AML-193 (cell line): ENCODE measurements at regions not wholly inside any gene's neighbourhood (a gene's known extent, or its start where the extent isn't known, plus 50 kb on each side); places are given as distances from the start of the nearest gene placed in this dataset.

ENCODE experiments used
- DNase-seq, 2 experiments: peaks; one replicate each; lab custom pipeline; 2025; lab: John Stamatoyannopoulos, UW

GRCh38 chr1:73644198-73644597 is 553.8 kb downstream of the LRRIQ3 start:
- no peak for DNase-seq

- DNase-seq: no peak
Measured at GRCh38 chr1:73639494-73639893, 558.5 kb downstream of the LRRIQ3 start.

DNA sequence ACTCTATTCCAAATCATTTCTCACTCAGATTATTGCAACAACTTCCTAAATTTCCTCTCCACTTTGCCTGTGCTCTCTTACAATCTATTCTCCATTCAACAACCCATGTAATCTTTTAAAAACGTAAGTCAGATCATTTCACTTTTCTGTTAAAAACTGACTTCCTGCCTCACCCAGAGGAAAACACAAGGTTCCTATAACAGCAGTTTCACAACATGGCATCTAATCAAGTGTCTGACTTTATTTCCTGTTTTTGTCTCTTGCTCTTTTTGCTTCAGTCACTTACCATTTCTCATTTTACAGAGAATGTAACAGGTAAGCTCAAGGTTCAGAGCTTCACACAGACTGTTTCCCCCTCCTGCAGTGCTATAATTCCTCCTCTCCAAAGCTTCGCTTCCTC is 560.7 kb downstream of the LRRIQ3 start:
- DNase-seq: peak; percentile 5 to 29

- no peak for DNase-seq
Measured at GRCh38 chr1:73635021-73635420, 563.0 kb downstream of the LRRIQ3 start.

DNA sequence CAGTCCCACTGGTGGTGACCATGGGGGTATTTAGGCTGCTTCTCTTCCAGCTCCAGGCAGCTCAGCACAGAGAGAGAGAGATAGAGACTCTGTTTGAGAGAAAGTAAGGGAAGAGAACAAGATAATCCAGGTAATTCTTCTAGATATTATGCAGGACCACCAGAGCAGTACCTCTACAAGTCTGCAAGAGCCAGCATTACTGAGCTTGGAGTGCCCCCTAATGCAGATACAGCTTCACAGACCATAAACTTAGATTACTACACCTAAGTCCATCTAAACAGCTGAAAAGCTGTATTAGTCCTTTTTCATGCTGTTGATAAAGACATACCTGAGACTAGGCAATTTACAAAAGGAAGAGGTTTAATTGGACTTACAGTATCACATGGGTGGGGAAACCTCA is 570.3 kb downstream of the LRRIQ3 start:
- DNase-seq: no peak

DNA sequence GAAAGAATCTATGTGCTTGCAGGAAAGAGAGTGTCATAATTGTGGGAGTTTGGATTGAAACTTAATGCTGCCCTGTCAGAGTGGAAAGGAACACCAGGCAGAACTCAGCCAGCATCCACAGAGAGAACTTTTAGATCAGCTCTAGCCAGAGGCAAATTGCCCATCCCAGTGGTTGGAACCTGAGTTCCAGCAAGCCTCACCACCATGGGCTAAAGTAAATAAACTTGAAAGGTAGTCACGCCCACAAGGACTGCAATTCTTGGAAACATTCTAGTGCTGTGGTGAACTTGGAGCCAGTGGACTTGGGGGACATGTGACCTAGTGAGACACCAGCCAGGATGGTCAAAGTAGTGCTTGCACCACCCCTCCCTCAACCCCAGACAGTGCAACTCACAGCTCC is 571.6 kb downstream of the LRRIQ3 start:
- DNase-seq: no peak

DNA sequence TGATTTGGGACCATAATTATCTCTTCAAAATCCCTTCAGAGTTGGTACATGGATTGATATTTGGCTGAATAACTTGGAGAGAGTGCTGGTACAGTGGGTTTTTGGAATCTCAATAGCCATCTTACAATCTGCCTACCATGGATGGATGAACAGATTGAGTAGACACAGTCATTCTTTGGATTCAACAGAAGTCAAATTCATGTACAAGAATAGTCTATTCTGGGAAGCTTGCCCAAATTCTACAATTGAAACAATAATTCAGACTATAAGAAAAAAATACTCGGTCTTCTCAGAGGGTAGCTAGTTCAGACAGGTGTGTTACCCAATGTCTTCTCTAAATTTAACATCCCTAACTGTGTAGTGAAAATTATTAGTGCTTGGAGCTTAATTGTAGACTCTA is 574.0 kb downstream of the LRRIQ3 start:
- DNase-seq: no peak

DNA sequence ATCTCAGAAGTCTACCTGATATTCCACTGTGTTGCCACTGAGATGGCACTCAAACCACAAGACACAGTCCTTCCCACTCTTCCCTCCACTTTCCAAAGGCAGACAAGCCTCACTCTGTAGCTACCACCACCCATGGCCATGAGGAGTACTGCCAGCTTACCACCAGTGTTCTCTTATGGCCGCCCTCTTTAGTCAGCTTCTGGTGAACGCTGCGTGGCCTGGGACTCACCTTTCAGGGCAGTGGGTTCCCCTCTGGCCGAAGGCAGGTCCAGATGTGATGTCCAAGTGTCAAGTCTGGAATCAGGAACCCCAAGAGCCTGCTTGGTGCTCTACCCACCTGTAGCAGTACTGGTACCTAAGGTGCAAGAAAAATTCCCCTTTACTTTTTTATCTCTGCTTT is 580.8 kb downstream of the LRRIQ3 start:
- DNase-seq: no peak

- no peak for DNase-seq
Measured at GRCh38 chr1:73611681-73612080, 586.3 kb downstream of the LRRIQ3 start.

- DNase-seq: no peak
Measured at GRCh38 chr1:73604739-73605138, 593.2 kb downstream of the LRRIQ3 start.

DNA sequence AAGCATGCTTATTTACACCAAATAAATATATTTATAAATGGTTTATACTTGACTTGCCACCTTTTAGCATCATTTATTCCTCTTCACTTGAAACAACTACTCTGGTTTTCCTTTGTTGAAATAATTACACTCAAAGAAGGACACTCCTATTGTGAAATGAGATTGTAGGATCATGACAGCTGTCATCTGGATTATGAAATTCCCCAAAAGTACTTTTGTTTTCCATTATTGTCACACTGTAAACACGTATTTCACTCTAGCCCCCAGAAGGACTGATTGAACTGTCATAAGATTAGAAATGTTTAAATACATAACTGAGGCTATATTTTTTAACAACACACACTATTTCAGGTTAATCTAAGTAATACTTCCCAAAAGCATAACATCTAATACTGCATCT is 593.8 kb downstream of the LRRIQ3 start:
- DNase-seq: no peak

DNA sequence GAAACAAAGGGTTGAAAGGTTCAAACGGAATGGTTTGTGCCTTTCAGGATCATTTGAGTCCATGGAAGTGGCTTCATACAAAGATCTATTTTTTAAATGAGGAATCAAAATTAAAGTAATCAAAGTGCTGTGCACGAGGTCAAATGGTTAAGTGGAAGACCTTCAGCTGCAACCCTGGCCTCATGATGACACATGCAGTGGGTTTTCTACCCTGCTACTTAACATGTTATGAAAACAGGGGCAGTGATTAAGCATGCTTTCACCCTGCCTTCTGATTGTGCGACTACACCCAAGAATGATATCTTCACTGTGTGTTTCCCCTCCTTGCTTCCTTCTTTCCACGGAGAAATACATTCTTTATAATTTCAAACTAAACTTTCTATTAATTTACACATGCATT is 604.2 kb downstream of the LRRIQ3 start:
- DNase-seq: no peak

DNA sequence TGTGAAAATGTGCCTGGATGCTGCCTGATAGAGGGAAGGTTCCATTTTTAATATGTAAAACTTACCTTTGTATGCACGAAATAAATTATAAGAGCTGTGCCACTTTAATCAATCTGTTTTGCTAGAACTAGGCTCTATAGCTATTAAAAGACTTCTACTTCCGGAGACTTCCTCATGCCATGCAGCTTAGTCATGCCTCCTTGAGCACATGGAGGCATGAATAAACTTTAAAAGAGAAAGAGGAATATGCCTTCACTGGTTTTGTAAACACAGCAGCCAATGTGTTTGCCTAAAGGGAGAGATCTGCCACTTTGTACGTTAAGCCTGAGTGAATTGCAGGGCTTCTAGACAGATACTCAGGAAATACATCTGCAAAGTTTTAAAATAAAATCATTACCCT is 604.6 kb downstream of the LRRIQ3 start:
- DNase-seq: no peak

DNA sequence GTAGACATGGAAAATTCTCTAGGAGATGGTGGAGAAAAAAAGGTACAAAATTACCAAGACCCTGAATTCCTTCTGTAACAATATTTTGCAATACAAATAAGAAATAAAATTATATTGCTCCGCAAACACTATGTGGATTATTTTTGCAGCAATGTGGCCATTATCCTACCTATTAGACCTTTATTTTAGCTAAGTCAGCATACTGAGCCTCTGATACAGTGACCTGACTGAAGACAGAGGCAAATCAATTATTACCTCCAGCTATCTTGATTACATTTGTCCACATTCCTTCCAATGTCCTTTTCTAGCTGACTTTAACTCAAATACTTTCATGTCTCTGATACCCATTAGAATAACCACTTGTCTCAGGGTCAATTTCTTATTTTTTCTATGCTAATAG is 610.9 kb downstream of the LRRIQ3 start:
- DNase-seq: no peak

- no peak for DNase-seq
Measured at GRCh38 chr1:73577206-73577605, 620.8 kb downstream of the LRRIQ3 start.

DNA sequence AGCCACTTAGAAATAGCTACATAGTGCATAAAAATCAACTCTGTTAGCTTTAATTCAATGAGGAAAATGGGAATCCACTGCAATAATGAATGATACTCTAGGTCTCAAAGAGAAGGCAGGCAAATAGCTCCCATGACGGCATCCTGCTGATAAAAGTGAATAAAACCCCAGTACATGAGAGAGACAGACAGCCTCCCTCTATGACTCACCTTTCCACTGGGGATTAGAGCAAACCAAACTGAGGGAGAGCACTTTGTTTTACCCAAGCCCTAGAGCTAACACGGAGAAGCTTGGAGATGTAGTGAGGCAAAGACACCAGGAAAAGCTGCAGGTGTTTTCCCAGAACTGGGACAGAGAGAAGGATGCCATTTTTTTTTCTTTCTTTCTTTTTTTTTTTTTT is 621.9 kb downstream of the LRRIQ3 start:
- no peak for DNase-seq

DNA sequence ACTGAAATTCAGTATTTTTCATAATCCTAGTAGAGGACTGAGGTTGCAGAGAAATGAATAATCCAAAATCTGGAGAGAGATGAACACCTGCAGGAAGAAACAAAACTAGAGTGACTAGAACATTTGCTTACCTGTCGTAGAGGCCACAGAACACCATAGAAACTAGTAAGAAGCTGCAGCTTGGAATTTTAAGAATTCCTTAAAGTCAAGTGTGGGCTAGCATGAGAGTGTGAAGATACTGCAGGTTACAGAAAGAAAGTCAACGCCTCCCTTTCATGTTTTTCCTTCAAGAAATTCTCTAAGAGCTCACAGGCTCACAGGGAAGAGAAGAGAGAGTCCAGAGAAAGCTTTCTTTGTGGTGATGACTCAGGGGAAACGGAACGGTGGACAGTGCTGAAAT is 633.7 kb downstream of the LRRIQ3 start:
- no peak for DNase-seq

DNA sequence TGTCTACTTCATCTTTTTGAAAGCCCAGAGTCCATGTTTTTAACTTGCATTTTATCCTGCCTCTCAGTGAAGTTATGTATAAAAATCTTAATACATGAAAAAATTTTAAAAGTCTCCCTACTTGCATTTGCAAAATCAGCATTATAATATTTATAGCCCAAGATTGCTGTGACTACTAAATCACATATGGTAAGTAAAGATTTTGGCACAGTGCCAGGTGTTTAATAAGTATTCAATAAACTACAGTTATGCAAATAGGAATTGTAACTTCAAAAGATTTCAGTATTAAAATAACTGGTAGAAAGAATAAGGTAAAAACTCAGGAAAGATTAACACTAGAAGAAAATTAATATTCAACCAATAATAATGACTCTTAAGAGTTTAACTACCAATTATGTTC is 641.7 kb downstream of the LRRIQ3 start:
- DNase-seq: no peak

GRCh38 chr1:73537400-73537799 is 660.6 kb downstream of the LRRIQ3 start:
- DNase-seq: no peak

DNA sequence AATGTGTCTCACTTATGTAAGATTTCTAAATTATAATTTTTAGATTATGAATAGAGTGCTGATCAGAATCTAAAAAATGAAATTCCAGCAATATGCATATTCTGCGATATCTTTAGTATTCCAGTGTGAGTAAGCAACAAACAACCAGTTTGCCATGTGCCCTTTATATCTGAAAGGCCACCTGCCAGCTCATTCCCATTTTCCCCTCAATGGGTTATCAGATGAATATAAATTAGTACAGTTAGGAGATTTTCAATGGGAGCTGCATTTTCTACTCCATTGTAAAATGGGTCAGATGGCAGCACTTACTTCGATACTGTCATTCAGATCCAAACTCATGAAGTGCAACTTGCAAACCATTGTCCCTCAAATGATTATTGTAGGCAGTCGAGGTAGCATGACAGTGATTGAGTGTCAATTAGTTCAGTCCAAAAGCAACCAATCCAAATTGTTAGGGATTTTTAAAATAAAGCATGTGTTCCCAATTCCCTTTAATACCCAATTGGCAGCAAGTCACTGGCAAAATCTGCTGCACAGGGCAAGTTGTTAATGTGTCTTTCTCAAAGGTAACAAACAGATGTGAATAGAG is 680.3 kb downstream of the LRRIQ3 start:
- DNase-seq: no peak

- DNase-seq: peak; percentile 84 to 88
Measured at GRCh38 chr1:73516451-73516850, 681.5 kb downstream of the LRRIQ3 start.

DNA sequence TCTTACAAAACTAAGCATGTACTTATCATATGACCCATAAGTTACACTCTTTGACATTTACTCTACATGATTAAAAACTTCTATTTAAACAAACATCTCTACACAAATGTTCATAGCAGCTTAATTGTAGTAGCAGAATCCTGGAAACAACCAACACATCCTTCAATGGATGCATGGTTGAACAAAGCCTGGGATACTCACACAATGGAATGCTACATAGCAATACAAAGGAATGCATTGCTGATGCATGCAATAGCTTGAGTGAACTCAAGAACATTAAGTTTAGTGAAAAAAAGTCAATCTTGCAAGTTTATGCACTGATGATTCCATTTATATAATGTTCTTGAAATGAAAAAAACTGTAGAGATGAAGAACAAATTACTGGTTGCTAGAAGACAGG is 686.9 kb downstream of the LRRIQ3 start:
- DNase-seq: no peak

DNA sequence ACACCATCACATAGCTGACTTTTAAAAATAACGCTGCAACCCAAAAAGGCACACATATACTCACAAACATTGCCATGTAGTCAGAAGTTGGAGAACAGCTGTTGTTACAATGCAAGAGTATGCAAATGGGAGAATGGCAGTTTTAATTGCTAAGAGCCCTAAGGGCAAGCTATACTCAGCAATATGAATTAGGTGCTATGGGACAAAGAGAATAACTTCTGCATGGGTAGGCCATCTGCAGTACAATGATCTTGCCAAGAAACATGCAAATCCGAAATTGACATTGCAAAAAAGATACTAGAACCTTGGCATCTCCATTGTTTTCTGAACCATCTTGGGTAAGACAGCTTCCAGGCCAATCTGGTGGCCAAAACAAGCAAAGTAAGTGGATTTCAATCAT is 697.8 kb downstream of the LRRIQ3 start:
- DNase-seq: no peak

- no peak for DNase-seq
Measured at GRCh38 chr1:73499671-73500070, 698.3 kb downstream of the LRRIQ3 start.

DNA sequence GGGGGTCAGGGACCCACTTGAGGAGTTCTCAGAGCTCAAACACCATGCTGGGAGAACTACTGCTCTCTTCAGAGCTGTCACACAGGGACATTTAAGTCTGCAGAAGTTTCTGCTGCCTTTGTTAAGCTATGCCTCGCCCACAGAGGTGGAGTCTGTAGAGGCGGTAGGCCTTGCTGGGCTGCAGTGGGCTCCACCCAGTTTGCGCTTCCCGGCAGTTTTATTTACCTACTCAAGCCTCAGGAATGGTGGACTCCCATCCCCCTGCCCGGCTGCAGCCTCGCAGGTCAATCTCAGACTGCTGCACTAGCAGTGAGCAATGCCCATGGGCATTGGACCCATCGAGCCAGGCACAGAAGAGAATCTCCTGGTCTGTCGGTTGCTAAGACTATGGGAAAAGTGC is 706.4 kb downstream of the LRRIQ3 start:
- no peak for DNase-seq
